Trophoblast cell (in vitro differentiated cells and primary cell): ENCODE measurements at regions not wholly inside any gene's neighbourhood (a gene's known extent, or its start where the extent isn't known, plus 50 kb on each side); places are given as distances from the start of the nearest gene placed in this dataset.

Experiments used
- DNase-seq, 2 donors: peaks; one replicate each; pipeline ENCODE4 v3.0.0-alpha.2; 2016
- H2AFZ ChIP-seq: 2 replicates; pipeline ENCODE4 v1.6.1; 2013; ENCODE audit warnings: low read length, moderate library complexity, mild to moderate bottlenecking; ENCODE audit not compliant: insufficient read depth, poor library complexity
- H2AK5ac ChIP-seq: 2 replicates; pipeline ENCODE4 v1.6.1; 2013; ENCODE audit warnings: mild to moderate bottlenecking, low read length
- H2BK120ac ChIP-seq: 2 replicates; pipeline ENCODE4 v1.6.1; 2013; ENCODE audit warnings: low read length, mild to moderate bottlenecking, moderate library complexity; ENCODE audit not compliant: insufficient read depth, poor library complexity
- H2BK12ac ChIP-seq: 2 replicates; pipeline ENCODE4 v1.6.1; 2013; ENCODE audit warnings: mild to moderate bottlenecking, low read length, moderate library complexity
- H2BK5ac ChIP-seq: 2 replicates; pipeline ENCODE4 v1.6.1; 2013; ENCODE audit warnings: low read length, low read depth, moderate library complexity, mild to moderate bottlenecking; ENCODE audit not compliant: poor library complexity
- H3K14ac ChIP-seq: 2 replicates; pipeline ENCODE4 v1.6.1; 2013; ENCODE audit warnings: mild to moderate bottlenecking, low read length
- H3K18ac ChIP-seq: 2 replicates; pipeline ENCODE4 v1.6.1; 2013; ENCODE audit warnings: mild to moderate bottlenecking, low read length
- H3K23ac ChIP-seq: 2 replicates; pipeline ENCODE4 v1.6.1; 2013; ENCODE audit warnings: low read length
- H3K27ac ChIP-seq: 2 replicates; pipeline ENCODE4 v1.5.1; 2013; ENCODE audit warnings: low read depth, mild to moderate bottlenecking, inconsistent platforms, low read length, moderate library complexity
- H3K27me3 ChIP-seq: 2 replicates; pipeline ENCODE4 v1.6.1; 2013; ENCODE audit warnings: inconsistent platforms, mild to moderate bottlenecking, low read length, moderate library complexity; ENCODE audit not compliant: insufficient read depth
- H3K36me3 ChIP-seq, 2 experiments: 1 replicate in 1 of 2; 2 replicates in 1 of 2; pipeline ENCODE4 v1.6.1; 2013; ENCODE audit warnings: low read length in 2 of 2, mild to moderate bottlenecking in 2 of 2, moderate library complexity in 1 of 2; ENCODE audit not compliant: insufficient read depth in 2 of 2, control insufficient read depth in 1 of 2
- H3K4ac ChIP-seq: 2 replicates; pipeline ENCODE4 v1.6.1; 2013; ENCODE audit warnings: low read depth, mild to moderate bottlenecking, low read length, moderate library complexity
- H3K4me1 ChIP-seq, 2 experiments: 1 replicate in 1 of 2; 2 replicates in 1 of 2; pipeline ENCODE4 v1.6.1; 2013; ENCODE audit warnings: low read length in 2 of 2, mild to moderate bottlenecking in 2 of 2, moderate library complexity in 1 of 2; ENCODE audit not compliant: insufficient read depth in 2 of 2, control insufficient read depth in 1 of 2
- H3K4me2 ChIP-seq: 2 replicates; pipeline ENCODE4 v1.6.1; 2013; ENCODE audit warnings: inconsistent platforms, mild to moderate bottlenecking, low read length, moderate library complexity
- H3K4me3 ChIP-seq: 2 replicates; pipeline ENCODE4 v1.5.1; 2013; ENCODE audit warnings: mild to moderate bottlenecking, low read depth, low read length, inconsistent platforms
- H3K79me1 ChIP-seq: one replicate; pipeline ENCODE4 v1.6.1; 2013; ENCODE audit warnings: low read length
- H3K79me2 ChIP-seq: 2 replicates; pipeline ENCODE4 v1.6.1; 2013; ENCODE audit warnings: low read length, mild to moderate bottlenecking; ENCODE audit not compliant: control insufficient read depth, insufficient read depth, poor library complexity
- H3K9ac ChIP-seq: 2 replicates; pipeline ENCODE4 v1.6.1; 2013; ENCODE audit warnings: mild to moderate bottlenecking, low read length
- H3K9me3 ChIP-seq: 2 replicates; pipeline ENCODE4 v1.6.1; 2013; ENCODE audit warnings: low read depth, mild to moderate bottlenecking, control low read depth, inconsistent platforms, low read length; ENCODE audit not compliant: insufficient read depth
- H4K12ac ChIP-seq: 2 replicates; pipeline ENCODE4 v1.6.1; 2013; ENCODE audit warnings: low read depth, mild to moderate bottlenecking, low read length, moderate library complexity
- H4K8ac ChIP-seq: 2 replicates; pipeline ENCODE4 v1.6.1; 2013; ENCODE audit warnings: low read depth, mild to moderate bottlenecking, low read length, moderate library complexity
- H4K91ac ChIP-seq: one replicate; pipeline ENCODE4 v1.6.1; 2013; ENCODE audit warnings: low read depth, mild to moderate bottlenecking, low read length, moderate library complexity
- WGBS: extraction: QIAGEN DNeasy Blood & Tissue Kit; methylation state at CpG from one replicate; pipeline ENCODE4 v1.1.7; 2013; ENCODE audit warnings: missing lambda C conversion rate; ENCODE audit not compliant: insufficient read length, insufficient coverage; ENCODE audit errors: extremely low coverage; 5-methylcytosine and 5-hydroxymethylcytosine counted together

- Histone ChIP-seq H3K79me2 (no peaks in the 10 kb centered on the region), H3K18ac (no peak overlapping the region), H3K4me1 (peaks cover 0 to 2% of the 10 kb centered on the region in 2 experiments), H2BK5ac (no peak overlapping the region), H4K12ac (no peak overlapping the region), H3K14ac (no peak overlapping the region), H2BK120ac (no peak overlapping the region), H3K9me3 (peaks cover 2% of the 10 kb centered on the region), H3K27ac (no peak overlapping the region), H3K79me1 (no peaks in the 10 kb centered on the region), H3K36me3 (no peaks in the 10 kb centered on the region), H4K8ac (no peak overlapping the region), H2BK12ac (no peak overlapping the region), H3K4me3 (no peak overlapping the region), H3K23ac (no peak overlapping the region), H2AFZ (no peak overlapping the region), H3K4me2 (no peak overlapping the region), H4K91ac (no peak overlapping the region), H2AK5ac (no peak overlapping the region), H3K9ac (no peak overlapping the region), H3K27me3 (no peaks in the 10 kb centered on the region), H3K4ac (no peak overlapping the region)
- no CpG with 5 or more reads among the region's 3 CpGs for WGBS
- no peak for DNase-seq
Measured at GRCh38 chr7:91347290-91347689, 83.1 kb downstream of the FZD1 start.

GRCh38 chr7:91348711-91349110, 84.5 kb downstream of the FZD1 start:
- no peaks in the 10 kb centered on the region for H3K79me2 ChIP-seq
- DNase-seq = no peak

GRCh38 chr7:91351374-91351773, 87.1 kb downstream of the FZD1 start:
- no CpG with 5 or more reads among the region's 3 CpGs for WGBS
- DNase-seq = no peak
- no peaks in the 10 kb centered on the region for H3K36me3 ChIP-seq
- no peak overlapping the region for H3K4me2 ChIP-seq
- no peaks in the 10 kb centered on the region for H3K27me3 ChIP-seq
- no peaks in the 10 kb centered on the region for H3K79me2 ChIP-seq
- no peak overlapping the region for H3K4ac ChIP-seq
- H2BK5ac ChIP-seq = no peak overlapping the region
- H4K12ac ChIP-seq = no peak overlapping the region
- H3K9me3 ChIP-seq = peaks cover 2% of the 10 kb centered on the region
- no peaks in the 10 kb centered on the region for H3K79me1 ChIP-seq
- H3K27ac ChIP-seq = no peak overlapping the region
- no peak overlapping the region for H3K14ac ChIP-seq
- H2AK5ac ChIP-seq = no peak overlapping the region
- H4K91ac ChIP-seq = no peak overlapping the region
- H2AFZ ChIP-seq = no peak overlapping the region
- no peak overlapping the region for H3K4me3 ChIP-seq
- H2BK12ac ChIP-seq = no peak overlapping the region
- no peak overlapping the region for H3K18ac ChIP-seq
- H4K8ac ChIP-seq = no peak overlapping the region
- no peak overlapping the region for H2BK120ac ChIP-seq
- no peak overlapping the region for H3K9ac ChIP-seq
- H3K4me1 ChIP-seq = peaks cover 0 to 3% of the 10 kb centered on the region in 2 experiments
- no peak overlapping the region for H3K23ac ChIP-seq

More at GRCh38 chr7:91348711-91349110, 84.5 kb downstream of the FZD1 start:
- Histone ChIP-seq H2BK12ac (no peak overlapping the region), H3K14ac (no peak overlapping the region), H3K27me3 (no peaks in the 10 kb centered on the region), H3K9ac (no peak overlapping the region), H2AK5ac (no peak overlapping the region), H4K91ac (no peak overlapping the region), H3K4me2 (no peak overlapping the region), H3K4me1 (peaks cover 0 to 2% of the 10 kb centered on the region in 2 experiments), H3K79me1 (no peaks in the 10 kb centered on the region), H3K18ac (no peak overlapping the region), H2BK5ac (no peak overlapping the region), H4K12ac (no peak overlapping the region), H3K27ac (no peak overlapping the region), H3K9me3 (peaks cover 2% of the 10 kb centered on the region), H3K36me3 (no peaks in the 10 kb centered on the region), H2AFZ (no peak overlapping the region), H4K8ac (no peak overlapping the region), H3K4me3 (no peak overlapping the region), H3K4ac (no peak overlapping the region), H3K23ac (no peak overlapping the region), H2BK120ac (no peak overlapping the region)

GRCh38 chr7:91352091-91352490, 87.9 kb downstream of the FZD1 start:
- Histone ChIP-seq H3K18ac (no peak overlapping the region), H3K4me2 (no peak overlapping the region), H3K23ac (no peak overlapping the region), H3K9me3 (peaks cover 2% of the 10 kb centered on the region), H4K12ac (no peak overlapping the region), H3K14ac (no peak overlapping the region), H3K79me1 (no peaks in the 10 kb centered on the region), H3K4me1 (peaks cover 0 to 3% of the 10 kb centered on the region in 2 experiments), H2BK12ac (no peak overlapping the region), H3K4ac (no peak overlapping the region), H3K79me2 (no peaks in the 10 kb centered on the region), H4K91ac (no peak overlapping the region), H2AK5ac (no peak overlapping the region), H3K36me3 (no peaks in the 10 kb centered on the region), H3K27ac (no peak overlapping the region), H2BK5ac (no peak overlapping the region), H3K9ac (no peak overlapping the region), H3K27me3 (no peaks in the 10 kb centered on the region), H3K4me3 (no peak overlapping the region), H2BK120ac (no peak overlapping the region), H4K8ac (no peak overlapping the region), H2AFZ (no peak overlapping the region)
- whole genome bisulfite sequencing = no CpG with 5 or more reads among the region's 4 CpGs
- DNase-seq = no peak
